ENCODE measurements at regions not wholly inside any gene's neighbourhood (a gene's known extent, or its start where the extent isn't known, plus 50 kb on each side); places are given as distances from the start of the nearest gene placed in this dataset.

DNA sequence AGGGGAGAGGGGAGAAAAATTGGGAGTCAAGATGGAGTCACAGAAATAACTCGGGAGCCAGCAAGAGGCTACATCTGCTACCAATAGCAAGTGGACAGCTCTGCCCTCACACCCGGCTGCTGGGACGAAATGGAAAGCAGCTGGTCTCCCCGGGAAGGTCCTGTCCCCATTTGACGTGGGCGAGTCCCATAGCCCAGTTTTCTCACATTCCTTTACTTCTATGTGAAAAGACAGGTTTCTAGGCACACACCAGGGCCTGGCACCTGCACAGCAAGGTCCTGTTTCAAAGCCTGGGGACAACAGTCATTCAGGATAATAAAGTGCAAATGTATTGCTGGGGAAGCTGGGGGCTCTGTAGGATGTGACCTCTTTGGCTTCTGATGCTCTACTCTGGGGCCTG lies 162.6 kb downstream of the OAT start:
- TF ChIP-seq, protein P1, sequence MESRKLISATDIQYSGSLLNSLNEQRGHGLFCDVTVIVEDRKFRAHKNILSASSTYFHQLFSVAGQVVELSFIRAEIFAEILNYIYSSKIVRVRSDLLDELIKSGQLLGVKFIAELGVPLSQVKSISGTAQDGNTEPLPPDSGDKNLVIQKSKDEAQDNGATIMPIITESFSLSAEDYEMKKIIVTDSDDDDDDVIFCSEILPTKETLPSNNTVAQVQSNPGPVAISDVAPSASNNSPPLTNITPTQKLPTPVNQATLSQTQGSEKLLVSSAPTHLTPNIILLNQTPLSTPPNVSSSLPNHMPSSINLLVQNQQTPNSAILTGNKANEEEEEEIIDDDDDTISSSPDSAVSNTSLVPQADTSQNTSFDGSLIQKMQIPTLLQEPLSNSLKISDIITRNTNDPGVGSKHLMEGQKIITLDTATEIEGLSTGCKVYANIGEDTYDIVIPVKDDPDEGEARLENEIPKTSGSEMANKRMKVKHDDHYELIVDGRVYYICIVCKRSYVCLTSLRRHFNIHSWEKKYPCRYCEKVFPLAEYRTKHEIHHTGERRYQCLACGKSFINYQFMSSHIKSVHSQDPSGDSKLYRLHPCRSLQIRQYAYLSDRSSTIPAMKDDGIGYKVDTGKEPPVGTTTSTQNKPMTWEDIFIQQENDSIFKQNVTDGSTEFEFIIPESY (IDR thresholded peaks at IDR 0.05; ENCODE audit: extremely low read depth, insufficient replicate concordance, low read length) = no peak
- TF ChIP-seq, protein P2, sequence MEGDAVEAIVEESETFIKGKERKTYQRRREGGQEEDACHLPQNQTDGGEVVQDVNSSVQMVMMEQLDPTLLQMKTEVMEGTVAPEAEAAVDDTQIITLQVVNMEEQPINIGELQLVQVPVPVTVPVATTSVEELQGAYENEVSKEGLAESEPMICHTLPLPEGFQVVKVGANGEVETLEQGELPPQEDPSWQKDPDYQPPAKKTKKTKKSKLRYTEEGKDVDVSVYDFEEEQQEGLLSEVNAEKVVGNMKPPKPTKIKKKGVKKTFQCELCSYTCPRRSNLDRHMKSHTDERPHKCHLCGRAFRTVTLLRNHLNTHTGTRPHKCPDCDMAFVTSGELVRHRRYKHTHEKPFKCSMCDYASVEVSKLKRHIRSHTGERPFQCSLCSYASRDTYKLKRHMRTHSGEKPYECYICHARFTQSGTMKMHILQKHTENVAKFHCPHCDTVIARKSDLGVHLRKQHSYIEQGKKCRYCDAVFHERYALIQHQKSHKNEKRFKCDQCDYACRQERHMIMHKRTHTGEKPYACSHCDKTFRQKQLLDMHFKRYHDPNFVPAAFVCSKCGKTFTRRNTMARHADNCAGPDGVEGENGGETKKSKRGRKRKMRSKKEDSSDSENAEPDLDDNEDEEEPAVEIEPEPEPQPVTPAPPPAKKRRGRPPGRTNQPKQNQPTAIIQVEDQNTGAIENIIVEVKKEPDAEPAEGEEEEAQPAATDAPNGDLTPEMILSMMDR (IDR thresholded peaks at IDR 0.05 in 2 of 3, conservative IDR thresholded peaks at IDR 0.05 in 1 of 3; ENCODE audit: borderline replicate concordance in 1 of 3, insufficient read depth in 1 of 3, low read depth in 2 of 3, low read length in 2 of 3) = no peak
- TF ChIP-seq, protein P3, sequence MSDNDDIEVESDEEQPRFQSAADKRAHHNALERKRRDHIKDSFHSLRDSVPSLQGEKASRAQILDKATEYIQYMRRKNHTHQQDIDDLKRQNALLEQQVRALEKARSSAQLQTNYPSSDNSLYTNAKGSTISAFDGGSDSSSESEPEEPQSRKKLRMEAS (IDR thresholded peaks at IDR 0.05) = no peak
- no peak for TF ChIP-seq POLR2A (IDR thresholded peaks at IDR 0.05; ENCODE audit: borderline replicate concordance, extremely low read depth, insufficient read depth, insufficient read length)
- TF ChIP-seq CEBPB (IDR thresholded peaks at IDR 0.05; ENCODE audit: low read depth) = no peak
- no peak for TF ChIP-seq YY1 (IDR thresholded peaks at IDR 0.05; ENCODE audit: extremely low read depth, insufficient replicate concordance, low read depth, low read length)
- no peak for TF ChIP-seq ELF1 (IDR thresholded peaks at IDR 0.05; ENCODE audit: borderline replicate concordance, low read depth)
- no peak for TF ChIP-seq TCF7L2 (IDR thresholded peaks at IDR 0.05; ENCODE audit: borderline replicate concordance, extremely low read depth, insufficient read depth, insufficient read length)
- no peak for TF ChIP-seq ZFX (IDR thresholded peaks at IDR 0.05)
- TF ChIP-seq EZH2phosphoT487 (IDR thresholded peaks at IDR 0.05; ENCODE audit: borderline replicate concordance) = no peak
- TF ChIP-seq RAD21 (IDR thresholded peaks at IDR 0.05; ENCODE audit: low read depth) = no peak
- TF ChIP-seq POLR2AphosphoS5 (IDR thresholded peaks at IDR 0.05; ENCODE audit: low read depth, low read length) = no peak
- no peak for TF ChIP-seq EGR1 (IDR thresholded peaks at IDR 0.05; ENCODE audit: low read depth)
- no peak for TF ChIP-seq SRF (IDR thresholded peaks at IDR 0.05; ENCODE audit: low read depth)
